Amygdala (tissue), 56 donors: ENCODE measurements at regions not wholly inside any gene's neighbourhood (a gene's known extent, or its start where the extent isn't known, plus 50 kb on each side); places are given as distances from the start of the nearest gene placed in this dataset.
"Not testable (repeated sequence)": the region's sequence is repeated elsewhere in the genome, so short reads cannot be mapped to it uniquely, and the experiment has no call there.

Source experiments
- DNase-seq, 56 donors: peaks; one replicate each; lab custom pipeline; 2025; lab: John Stamatoyannopoulos, UW

- no peak for DNase-seq
Observed at GRCh38 chr2:187206471-187206870, 241.6 kb downstream of the CALCRL start.

GRCh38 chr2:187206071-187206470 lies 242.0 kb downstream of the CALCRL start:
- DNase-seq, result no peak

GRCh38 chr2:187198136-187198535 lies 249.9 kb downstream of the CALCRL start:
- DNase-seq, result no peak

- no peak for DNase-seq
Observed at GRCh38 chr2:187194049-187194448, 254.0 kb downstream of the CALCRL start.

- DNase-seq, result no peak
Observed at GRCh38 chr2:187188783-187189631, 259.0 kb downstream of the CALCRL start.

GRCh38 chr2:187187519-187187918 lies 260.5 kb downstream of the CALCRL start:
- no peak for DNase-seq

GRCh38 chr2:187180529-187180928 lies 267.5 kb downstream of the CALCRL start:
- DNase-seq, result no peak

GRCh38 chr2:187178876-187179275 lies 269.2 kb downstream of the CALCRL start:
- DNase-seq, result not testable (repeated sequence)

- no peak for DNase-seq
Observed at GRCh38 chr2:187177253-187177652, 270.8 kb downstream of the CALCRL start.

- no peak for DNase-seq
Observed at GRCh38 chr2:187174582-187174981, 273.5 kb downstream of the CALCRL start.

GRCh38 chr2:187171318-187171717 lies 276.7 kb downstream of the CALCRL start:
- DNase-seq, result no peak

- DNase-seq, result no peak
Observed at GRCh38 chr2:187169864-187170263, 278.2 kb downstream of the CALCRL start.

- DNase-seq, result no peak
Observed at GRCh38 chr2:187168720-187169713, 279.0 kb downstream of the CALCRL start.

- DNase-seq, result no peak
Observed at GRCh38 chr2:187167491-187167890, 280.6 kb downstream of the CALCRL start.

GRCh38 chr2:187165936-187166610 lies 282.0 kb downstream of the CALCRL start:
- DNase-seq, result no peak

GRCh38 chr2:187158452-187158851 lies 289.6 kb downstream of the CALCRL start:
- DNase-seq, result no peak

- no peak for DNase-seq
Observed at GRCh38 chr2:187157046-187157445, 291.0 kb downstream of the CALCRL start.

- no peak for DNase-seq
Observed at GRCh38 chr2:187155476-187155875, 292.6 kb downstream of the CALCRL start.

GRCh38 chr2:187150670-187151069 lies 297.4 kb downstream of the CALCRL start:
- DNase-seq, result no peak

GRCh38 chr2:187148059-187148714 lies 299.2 kb upstream of the ZSWIM2 start:
- DNase-seq, result no peak
